ENCODE measurements at regions not wholly inside any gene's neighbourhood (a gene's known extent, or its start where the extent isn't known, plus 50 kb on each side); places are given as distances from the start of the nearest gene placed in this dataset.

GRCh38 chr2:66127656-66128055, 307.3 kb upstream of the MEIS1 start:
- Histone ChIP-seq H2AFZ (ENCODE audit: insufficient read depth, low read depth, low read length, poor library complexity, severe bottlenecking) (no peak overlapping the region), H3K79me2 (ENCODE audit: control insufficient read depth, insufficient read depth, low read length) (no peaks in the 10 kb centered on the region), H3K9ac (ENCODE audit: low read length) (no peak overlapping the region), H3K9me3 (ENCODE audit: control extremely low read depth in 1 of 3, control insufficient read depth in 2 of 3, insufficient read depth in 1 of 3, low read length in 2 of 3) (no peaks in the 10 kb centered on the region), H3K4me2 (replicated peaks; ENCODE audit: low read depth, low read length, poor library complexity, severe bottlenecking) (no peak overlapping the region), H3K27ac (ENCODE audit: low read length in 2 of 2) (no peak overlapping the region), H3K4me3 (ENCODE audit: control extremely low read depth in 1 of 5, extremely low read depth in 1 of 5, insufficient read depth in 1 of 5, low read depth in 2 of 5, low read length in 4 of 5) (no peak overlapping the region), H3K36me3 (replicated peaks in 1 of 2; ENCODE audit: control extremely low read depth in 1 of 2, control insufficient read depth in 1 of 2, extremely low read depth in 1 of 2, insufficient read depth in 2 of 2, low read length in 1 of 2) (no peaks in the 10 kb centered on the region), H3K4me1 (ENCODE audit: control insufficient read depth in 2 of 2, insufficient read depth in 2 of 2, low read length in 2 of 2) (no peaks in the 10 kb centered on the region), H4K20me1 (ENCODE audit: control insufficient read depth, insufficient read depth, low read length, poor library complexity, severe bottlenecking) (no peaks in the 10 kb centered on the region), H3K27me3 (replicated peaks in 1 of 4; ENCODE audit: control extremely low read depth in 1 of 4, control insufficient read depth in 3 of 4, insufficient read depth in 4 of 4, low read length in 3 of 4) (no peaks in the 10 kb centered on the region)
- 98% methylated on average over 4 of the region's 6 CpGs for whole genome bisulfite sequencing (ENCODE audit: insufficient coverage)
- no peaks in the 10 kb centered on the region for H3K9me3 Mint-ChIP-seq (ENCODE audit: insufficient read depth)
- no peaks in the 10 kb centered on the region for H3K27me3 Mint-ChIP-seq
- TF ChIP-seq CTCF (IDR thresholded peaks at IDR 0.05): no peak
- TF ChIP-seq EZH2 (IDR thresholded peaks at IDR 0.05; ENCODE audit: borderline replicate concordance, insufficient read depth, low read depth, low read length, poor library complexity, severe bottlenecking): no peak
- H3K4me1 Mint-ChIP-seq: no peaks in the 10 kb centered on the region
- ChIA-PET POLR2A (no interaction called here), CTCF (no interaction called here)
- no peak overlapping the region for H3K27ac Mint-ChIP-seq
- DNase-seq: no peak
- no peak overlapping the region for H3K4me3 Mint-ChIP-seq
- no peak for ATAC-seq (ENCODE audit: low read depth)
- intact Hi-C loops (cut with micrococcal nuclease): no loop called here

GRCh38 chr2:66127061-66127460, 307.9 kb upstream of the MEIS1 start:
- CTCF ChIA-PET: no interaction called here
- Histone ChIP-seq H3K4me2 (replicated peaks; ENCODE audit: low read depth, low read length, poor library complexity, severe bottlenecking) (no peak overlapping the region), H3K27ac (ENCODE audit: low read length in 2 of 2) (no peak overlapping the region), H3K79me2 (ENCODE audit: control insufficient read depth, insufficient read depth, low read length) (no peaks in the 10 kb centered on the region), H3K9me3 (ENCODE audit: control extremely low read depth in 1 of 3, control insufficient read depth in 2 of 3, insufficient read depth in 1 of 3, low read length in 2 of 3) (no peaks in the 10 kb centered on the region), H3K4me1 (ENCODE audit: control insufficient read depth in 2 of 2, insufficient read depth in 2 of 2, low read length in 2 of 2) (no peaks in the 10 kb centered on the region), H4K20me1 (ENCODE audit: control insufficient read depth, insufficient read depth, low read length, poor library complexity, severe bottlenecking) (no peaks in the 10 kb centered on the region), H2AFZ (ENCODE audit: insufficient read depth, low read depth, low read length, poor library complexity, severe bottlenecking) (no peak overlapping the region), H3K4me3 (ENCODE audit: control extremely low read depth in 1 of 5, extremely low read depth in 1 of 5, insufficient read depth in 1 of 5, low read depth in 2 of 5, low read length in 4 of 5) (no peak overlapping the region), H3K36me3 (replicated peaks in 1 of 2; ENCODE audit: control extremely low read depth in 1 of 2, control insufficient read depth in 1 of 2, extremely low read depth in 1 of 2, insufficient read depth in 2 of 2, low read length in 1 of 2) (no peaks in the 10 kb centered on the region), H3K9ac (ENCODE audit: low read length) (no peak overlapping the region), H3K27me3 (replicated peaks in 1 of 4; ENCODE audit: control extremely low read depth in 1 of 4, control insufficient read depth in 3 of 4, insufficient read depth in 4 of 4, low read length in 3 of 4) (no peaks in the 10 kb centered on the region)
- Mint-ChIP-seq H3K9me3 (ENCODE audit: insufficient read depth) (no peaks in the 10 kb centered on the region), H3K4me1 (no peaks in the 10 kb centered on the region), H3K27ac (no peak overlapping the region), H3K4me3 (no peak overlapping the region), H3K27me3 (no peaks in the 10 kb centered on the region)
- 94% methylated on average over 3 of the region's 5 CpGs for WGBS (ENCODE audit: insufficient coverage)
- no peak for TF ChIP-seq EZH2 (IDR thresholded peaks at IDR 0.05; ENCODE audit: borderline replicate concordance, insufficient read depth, low read depth, low read length, poor library complexity, severe bottlenecking)
- no peak for TF ChIP-seq CTCF (IDR thresholded peaks at IDR 0.05)
- POLR2A ChIA-PET: no interaction called here
- intact Hi-C loops (cut with micrococcal nuclease): no loop called here
- ATAC-seq (ENCODE audit: low read depth): no peak
- no peak for DNase-seq

All from B cell (primary cell).